Gastrocnemius medialis (tissue), 4 donors: ENCODE measurements at regions not wholly inside any gene's neighbourhood (a gene's known extent, or its start where the extent isn't known, plus 50 kb on each side); places are given as distances from the start of the nearest gene placed in this dataset.
"Not testable (repeated sequence)": the region's sequence is repeated elsewhere in the genome, so short reads cannot be mapped to it uniquely, and the experiment has no call there.

ENCODE experiments used
- POLR2A ChIP-seq, 2 donors: fragments of 450-650 bp; IDR thresholded peaks; one replicate each; pipeline ENCODE4 v1.6.1; 2017; ENCODE audit warnings: antibody characterized with exemption in 2 of 2, mild to moderate bottlenecking in 2 of 2, moderate library complexity in 2 of 2
- TF ChIP-seq, protein P1 (sequence below), 5 experiments: fragments of 450-650 bp in 3 of 5; fragments of 200-600 bp in 2 of 5; sonication (generic) in 2 of 5; IDR thresholded peaks in 4 of 5; conservative IDR thresholded peaks in 1 of 5; 1 replicate in 4 of 5; 2 replicates in 1 of 5; pipeline ENCODE4 v1.5.1; 2016 to 2019; ENCODE audit warnings: antibody characterized with exemption in 5 of 5, mild to moderate bottlenecking in 3 of 5, moderate library complexity in 3 of 5

- TF ChIP-seq POLR2A (IDR thresholded peaks at IDR 0.05) = not testable (repeated sequence)
- TF ChIP-seq, protein P1, sequence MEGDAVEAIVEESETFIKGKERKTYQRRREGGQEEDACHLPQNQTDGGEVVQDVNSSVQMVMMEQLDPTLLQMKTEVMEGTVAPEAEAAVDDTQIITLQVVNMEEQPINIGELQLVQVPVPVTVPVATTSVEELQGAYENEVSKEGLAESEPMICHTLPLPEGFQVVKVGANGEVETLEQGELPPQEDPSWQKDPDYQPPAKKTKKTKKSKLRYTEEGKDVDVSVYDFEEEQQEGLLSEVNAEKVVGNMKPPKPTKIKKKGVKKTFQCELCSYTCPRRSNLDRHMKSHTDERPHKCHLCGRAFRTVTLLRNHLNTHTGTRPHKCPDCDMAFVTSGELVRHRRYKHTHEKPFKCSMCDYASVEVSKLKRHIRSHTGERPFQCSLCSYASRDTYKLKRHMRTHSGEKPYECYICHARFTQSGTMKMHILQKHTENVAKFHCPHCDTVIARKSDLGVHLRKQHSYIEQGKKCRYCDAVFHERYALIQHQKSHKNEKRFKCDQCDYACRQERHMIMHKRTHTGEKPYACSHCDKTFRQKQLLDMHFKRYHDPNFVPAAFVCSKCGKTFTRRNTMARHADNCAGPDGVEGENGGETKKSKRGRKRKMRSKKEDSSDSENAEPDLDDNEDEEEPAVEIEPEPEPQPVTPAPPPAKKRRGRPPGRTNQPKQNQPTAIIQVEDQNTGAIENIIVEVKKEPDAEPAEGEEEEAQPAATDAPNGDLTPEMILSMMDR (IDR thresholded peaks at IDR 0.05 in 4 of 5, conservative IDR thresholded peaks at IDR 0.05 in 1 of 5) = not testable (repeated sequence)
Observed at GRCh38 chr10:56441337-56441736, 80.3 kb upstream of the ZWINT start.
